HG02943 (cell line): ENCODE measurements at regions not wholly inside any gene's neighbourhood (a gene's known extent, or its start where the extent isn't known, plus 50 kb on each side); places are given as distances from the start of the nearest gene placed in this dataset.
"Not testable (repeated sequence)": the region's sequence is repeated elsewhere in the genome, so short reads cannot be mapped to it uniquely, and the experiment has no call there.

Experiments
- ATAC-seq: cut with Tn5 transposase; IDR thresholded peaks from one replicate; pipeline ENCODE4 v1.9.1; 2021; ENCODE audit warnings: mild to moderate bottlenecking, low read depth, moderate library complexity; ENCODE audit not compliant: unreplicated experiment

GRCh38 chr4:158122501-158122900, 50.3 kb downstream of the GASK1B start:
- no peak for ATAC-seq

- ATAC-seq, result no peak
These were observed 51.7 kb downstream of the GASK1B start for GRCh38 chr4:158121161-158121579.

- ATAC-seq, result not testable (repeated sequence)
These were observed 52.1 kb downstream of the GASK1B start for GRCh38 chr4:158120645-158121151.

- ATAC-seq, result no peak
These were observed 60.2 kb downstream of the GASK1B start for GRCh38 chr4:158112611-158113010.

- no peak for ATAC-seq
These were observed 61.6 kb downstream of the GASK1B start for GRCh38 chr4:158111241-158111640.

- no peak for ATAC-seq
These were observed 69.9 kb downstream of the GASK1B start for GRCh38 chr4:158102904-158103303.

- no peak for ATAC-seq
These were observed 73.1 kb downstream of the GASK1B start for GRCh38 chr4:158099686-158100085.

GRCh38 chr4:158098802-158099201, 74.0 kb downstream of the GASK1B start:
- ATAC-seq, result no peak

- ATAC-seq, result no peak
These were observed 78.3 kb downstream of the GASK1B start for GRCh38 chr4:158094413-158095134.

- no peak for ATAC-seq
These were observed 82.5 kb downstream of the GASK1B start for GRCh38 chr4:158090323-158090722.

GRCh38 chr4:158089897-158090296, 82.9 kb downstream of the GASK1B start:
- ATAC-seq, result not testable (repeated sequence)

- no peak for ATAC-seq
These were observed 92.5 kb downstream of the GASK1B start for GRCh38 chr4:158080354-158080753.

- ATAC-seq, result no peak
These were observed 93.2 kb downstream of the GASK1B start for GRCh38 chr4:158079661-158080060.

GRCh38 chr4:158077835-158078234, 95.0 kb downstream of the GASK1B start:
- no peak for ATAC-seq

- no peak for ATAC-seq
These were observed 98.0 kb downstream of the GASK1B start for GRCh38 chr4:158074851-158075250.

- ATAC-seq, result no peak
These were observed 100.9 kb downstream of the GASK1B start for GRCh38 chr4:158071931-158072330.

- no peak for ATAC-seq
These were observed 104.8 kb downstream of the GASK1B start for GRCh38 chr4:158068068-158068467.

- no peak for ATAC-seq
These were observed 105.2 kb downstream of the GASK1B start for GRCh38 chr4:158067646-158068045.

GRCh38 chr4:158065603-158066002, 107.2 kb downstream of the GASK1B start:
- ATAC-seq, result no peak

- ATAC-seq, result no peak
These were observed 107.6 kb downstream of the GASK1B start for GRCh38 chr4:158065176-158065575.

GRCh38 chr4:158056689-158057245, 116.1 kb downstream of the GASK1B start:
- no peak for ATAC-seq

- no peak for ATAC-seq
These were observed 117.2 kb downstream of the GASK1B start for GRCh38 chr4:158055668-158056067.
